BLaER1 treated with 17β-estradiol and CSF1 and Interleukin-3, amounts not matched to agents 10 nM and 100 nM (cell line): ENCODE measurements at regions not wholly inside any gene's neighbourhood (a gene's known extent, or its start where the extent isn't known, plus 50 kb on each side); places are given as distances from the start of the nearest gene placed in this dataset.
A peak's percentile ranks its signal among the peaks of the same experiment; 100 is the strongest.

ENCODE experiments used
- H3K27ac ChIP-seq, 11 experiments: shearing (Covaris generic); formaldehyde crosslinking; 2 replicates each; pipeline ENCODE4 v1.8.1; 2022
- H3K27me3 ChIP-seq, 11 experiments: shearing (Covaris generic); formaldehyde crosslinking; 2 replicates each; pipeline ENCODE4 v1.8.1; 2022
- H3K36me3 ChIP-seq, 11 experiments: shearing (Covaris generic); formaldehyde crosslinking; 2 replicates each; pipeline ENCODE4 v1.8.1; 2022
- H3K4me1 ChIP-seq, 10 experiments: shearing (Covaris generic); formaldehyde crosslinking; 2 replicates each; pipeline ENCODE4 v1.8.1; 2022
- H3K4me2 ChIP-seq, 11 experiments: shearing (Covaris generic); formaldehyde crosslinking; 2 replicates each; pipeline ENCODE4 v1.8.1; 2022
- H3K4me3 ChIP-seq, 10 experiments: shearing (Covaris generic); formaldehyde crosslinking; 2 replicates each; pipeline ENCODE4 v1.8.1; 2022
- H3K9ac ChIP-seq, 11 experiments: shearing (Covaris generic); formaldehyde crosslinking; 2 replicates each; pipeline ENCODE4 v1.8.1; 2022
- H3K9me3 ChIP-seq, 11 experiments: shearing (Covaris generic); formaldehyde crosslinking; replicated peaks in 1 of 11; 2 replicates each; pipeline ENCODE4 v1.8.1; 2022
- H4K20me1 ChIP-seq, 11 experiments: shearing (Covaris generic); formaldehyde crosslinking; 2 replicates each; pipeline ENCODE4 v1.8.1; 2022
- Cebpa-rat ChIP-seq, 11 experiments: shearing (Covaris generic); IDR thresholded peaks; 2 replicates each; pipeline ENCODE4 v1.8.1; 2022

DNA sequence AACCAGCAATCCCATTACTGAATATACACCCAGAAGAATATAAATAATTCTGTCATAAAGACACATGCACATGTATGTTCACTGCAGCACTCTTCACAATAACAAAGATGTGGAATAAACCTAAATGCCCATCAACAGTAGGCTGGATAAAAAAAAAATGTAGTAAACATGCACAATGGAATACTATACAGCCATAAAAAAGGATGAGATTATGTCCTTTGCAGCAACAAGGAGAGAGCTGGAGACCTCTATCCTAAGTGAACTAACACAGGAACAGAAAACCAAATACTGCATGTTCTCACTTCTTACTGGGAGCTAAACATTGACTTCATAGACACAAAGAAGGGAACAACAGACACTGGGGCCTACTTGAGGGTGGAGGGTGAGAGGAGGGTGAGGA, 2067.7 kb downstream of the ARAP2 start:
- H3K9me3 ChIP-seq, result peaks cover 0 to 7% (median 3%) of the 10 kb centered on the region in 11 experiments; a peak in 5 of 22 replicates
- TF ChIP-seq Cebpa-rat (IDR thresholded peaks at IDR 0.05), result no peak
- no peaks in the 10 kb centered on the region for H4K20me1 ChIP-seq
- H3K9ac ChIP-seq, result no peak overlapping the region
- no peak overlapping the region for H3K4me2 ChIP-seq
- no peaks in the 10 kb centered on the region for H3K36me3 ChIP-seq
- no peak overlapping the region for H3K27ac ChIP-seq
- H3K27me3 ChIP-seq, result no peaks in the 10 kb centered on the region
- H3K4me1 ChIP-seq, result peaks cover 0 to 20% (median 7%) of the 10 kb centered on the region in 10 experiments; a peak in 12 of 20 replicates
- no peak overlapping the region for H3K4me3 ChIP-seq

DNA sequence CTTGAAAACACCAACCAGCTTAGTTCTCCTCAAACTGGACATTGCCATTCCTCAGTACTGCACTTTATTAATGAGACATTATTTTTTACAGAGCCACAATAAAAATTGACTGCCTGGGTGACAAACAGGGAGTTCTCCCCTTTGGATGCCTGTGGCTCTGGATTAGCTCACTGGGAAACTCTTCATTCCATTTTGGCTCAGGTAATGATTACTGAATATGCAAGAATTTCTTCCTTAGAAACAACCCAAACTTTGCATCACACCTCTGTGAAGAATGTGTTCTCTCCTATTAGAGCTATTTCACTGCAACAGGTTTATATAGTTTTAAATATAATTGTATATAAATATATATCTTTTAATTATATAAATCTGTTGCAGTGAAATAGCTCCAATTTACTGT, 2065.8 kb downstream of the ARAP2 start:
- Histone ChIP-seq H3K27ac (no peak overlapping the region), H3K4me2 (no peak overlapping the region), H3K4me3 (no peak overlapping the region), H3K9me3 (peaks cover 0 to 7% (median 3%) of the 10 kb centered on the region in 11 experiments; a peak in 5 of 22 replicates), H3K27me3 (no peaks in the 10 kb centered on the region), H3K36me3 (no peaks in the 10 kb centered on the region), H3K9ac (no peak overlapping the region), H3K4me1 (peaks cover 0 to 33% (median 11%) of the 10 kb centered on the region in 10 experiments; a peak in 12 of 20 replicates), H4K20me1 (no peaks in the 10 kb centered on the region)
- no peak for TF ChIP-seq Cebpa-rat (IDR thresholded peaks at IDR 0.05)

DNA sequence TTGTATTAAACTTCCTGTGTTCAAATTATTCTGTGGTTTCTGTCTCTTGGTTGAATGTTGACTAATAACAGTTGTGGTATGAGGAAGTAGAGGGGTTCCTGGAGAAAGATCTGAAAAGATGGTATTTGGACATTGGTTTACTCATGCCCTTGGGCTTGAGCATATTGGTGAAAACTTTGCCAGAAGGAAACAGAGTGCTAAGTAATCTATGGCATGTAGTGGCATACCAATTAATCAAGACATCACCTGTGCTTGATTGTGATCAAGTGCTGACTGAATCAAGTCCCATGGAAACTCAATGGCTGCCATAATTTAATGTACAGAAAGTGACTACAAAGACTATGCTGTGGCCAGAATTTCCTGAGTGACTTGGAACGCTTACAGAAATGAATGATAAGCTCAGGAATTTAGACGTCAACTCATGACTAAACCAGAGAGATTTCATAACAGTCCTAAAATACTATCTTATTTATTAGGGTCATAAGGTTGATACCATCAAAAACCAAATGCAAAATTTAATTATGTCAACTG, 2062.9 kb downstream of the ARAP2 start:
- Histone ChIP-seq H3K4me3 (no peak overlapping the region), H3K4me1 (peaks cover 0 to 33% (median 11%) of the 10 kb centered on the region in 10 experiments; a peak in 12 of 20 replicates), H3K9ac (no peak overlapping the region; a peak in 1 of 22 replicates), H3K4me2 (peak overlapping the region in 5 of 11 experiments; percentile 41 to 80 (median 51); a peak in 9 of 22 replicates), H3K36me3 (no peaks in the 10 kb centered on the region), H3K27ac (peak overlapping the region in 3 of 11 experiments; percentile 54 to 64 (median 57); a peak in 7 of 22 replicates), H3K9me3 (peaks cover 0 to 6% (median 3%) of the 10 kb centered on the region in 11 experiments; a peak in 5 of 22 replicates), H3K27me3 (no peaks in the 10 kb centered on the region), H4K20me1 (no peaks in the 10 kb centered on the region)
- TF ChIP-seq Cebpa-rat (IDR thresholded peaks at IDR 0.05), result no peak

GRCh38 chr4:34181891-34182290, 2062.4 kb downstream of the ARAP2 start:
- Histone ChIP-seq H3K4me3 (no peak overlapping the region), H3K27me3 (no peaks in the 10 kb centered on the region), H3K4me1 (peaks cover 0 to 33% (median 11%) of the 10 kb centered on the region in 10 experiments; a peak in 12 of 20 replicates), H3K9ac (no peak overlapping the region; a peak in 1 of 22 replicates), H4K20me1 (no peaks in the 10 kb centered on the region), H3K9me3 (peaks cover 0 to under 1% (median 0%) of the 10 kb centered on the region in 11 experiments; a peak in 3 of 22 replicates), H3K27ac (peak overlapping the region in 3 of 11 experiments; percentile 54 to 64 (median 57); a peak in 7 of 22 replicates), H3K36me3 (no peaks in the 10 kb centered on the region), H3K4me2 (peak overlapping the region in 4 of 11 experiments; percentile 46 to 80 (median 54); a peak in 8 of 22 replicates)
- peak in 1 of 11 experiments; percentile 12; a peak in 1 of 22 replicates for TF ChIP-seq Cebpa-rat (IDR thresholded peaks at IDR 0.05)

DNA sequence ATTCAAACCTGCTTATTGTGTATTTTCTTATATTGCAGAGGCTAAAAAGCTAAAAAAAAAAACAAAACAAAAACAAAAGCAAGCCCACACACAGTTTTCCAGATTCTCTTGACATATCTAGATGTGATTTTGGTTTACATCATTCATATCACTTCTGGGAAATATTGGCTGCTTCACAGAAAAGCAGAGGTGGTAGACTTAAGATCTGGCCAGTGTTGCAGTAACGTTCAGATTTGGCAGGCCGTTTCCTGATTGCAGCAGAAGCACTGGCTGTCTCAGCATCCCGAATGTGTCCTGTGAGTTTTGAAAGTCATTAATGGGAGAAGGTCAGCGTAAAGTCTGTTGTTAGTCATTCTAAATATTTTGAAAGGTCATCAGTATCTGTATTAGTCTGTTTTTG, 2062.0 kb downstream of the ARAP2 start:
- H4K20me1 ChIP-seq, result no peaks in the 10 kb centered on the region
- peak overlapping the region in 4 of 11 experiments; percentile 46 to 80 (median 54); a peak in 7 of 22 replicates for H3K4me2 ChIP-seq
- H3K4me1 ChIP-seq, result peaks cover 0 to 33% (median 11%) of the 10 kb centered on the region in 10 experiments; a peak in 12 of 20 replicates
- TF ChIP-seq Cebpa-rat (IDR thresholded peaks at IDR 0.05), result no peak
- H3K9me3 ChIP-seq, result no peaks in the 10 kb centered on the region; a peak in 1 of 22 replicates
- no peaks in the 10 kb centered on the region for H3K36me3 ChIP-seq
- H3K27me3 ChIP-seq, result no peaks in the 10 kb centered on the region
- H3K4me3 ChIP-seq, result no peak overlapping the region
- no peak overlapping the region; a peak in 1 of 22 replicates for H3K9ac ChIP-seq
- peak overlapping the region in 3 of 11 experiments; percentile 41 to 64 (median 57); a peak in 6 of 22 replicates for H3K27ac ChIP-seq

DNA sequence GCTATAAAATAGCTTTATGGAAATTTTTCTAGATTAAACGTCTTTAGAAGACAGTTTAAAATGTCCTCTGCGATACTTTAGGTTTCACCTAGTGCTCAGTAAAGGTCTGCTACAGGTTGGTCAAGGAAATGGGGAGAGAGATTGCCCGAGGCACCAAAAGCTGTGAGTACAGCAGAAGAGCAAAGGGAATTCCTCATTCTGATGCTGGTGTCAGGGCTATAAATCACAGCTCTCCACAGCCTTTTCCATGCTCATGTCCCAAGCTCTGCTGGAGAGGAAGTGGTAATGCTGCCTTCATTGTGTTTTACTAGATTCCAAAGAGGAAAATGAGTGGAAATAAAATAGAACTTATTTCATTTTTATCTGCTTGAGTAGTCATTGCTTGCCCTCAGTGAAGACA, 2060.4 kb downstream of the ARAP2 start:
- Histone ChIP-seq H3K9me3 (no peaks in the 10 kb centered on the region; a peak in 1 of 22 replicates), H4K20me1 (no peaks in the 10 kb centered on the region), H3K4me2 (no peak overlapping the region), H3K4me3 (no peak overlapping the region), H3K36me3 (no peaks in the 10 kb centered on the region), H3K9ac (no peak overlapping the region), H3K27ac (no peak overlapping the region), H3K4me1 (peaks cover 0 to 31% (median 11%) of the 10 kb centered on the region in 10 experiments; a peak in 12 of 20 replicates), H3K27me3 (no peaks in the 10 kb centered on the region)
- no peak for TF ChIP-seq Cebpa-rat (IDR thresholded peaks at IDR 0.05)

- Histone ChIP-seq H3K27ac (no peak overlapping the region), H3K36me3 (no peaks in the 10 kb centered on the region), H3K4me1 (peaks cover 0 to 8% (median under 1%) of the 10 kb centered on the region in 10 experiments; a peak in 9 of 20 replicates), H3K9me3 (no peaks in the 10 kb centered on the region; a peak in 1 of 22 replicates), H3K4me3 (no peak overlapping the region), H3K9ac (no peak overlapping the region), H4K20me1 (no peaks in the 10 kb centered on the region), H3K27me3 (no peaks in the 10 kb centered on the region), H3K4me2 (no peak overlapping the region)
- TF ChIP-seq Cebpa-rat (IDR thresholded peaks at IDR 0.05), result no peak
Observed at GRCh38 chr4:34187056-34187455, 2057.3 kb downstream of the ARAP2 start.

GRCh38 chr4:34191443-34191842, 2052.9 kb downstream of the ARAP2 start:
- Histone ChIP-seq H3K36me3 (no peaks in the 10 kb centered on the region), H4K20me1 (no peaks in the 10 kb centered on the region), H3K4me1 (no peaks in the 10 kb centered on the region), H3K9ac (no peak overlapping the region), H3K4me2 (no peak overlapping the region), H3K27me3 (no peaks in the 10 kb centered on the region), H3K4me3 (no peak overlapping the region), H3K9me3 (no peaks in the 10 kb centered on the region), H3K27ac (no peak overlapping the region)
- TF ChIP-seq Cebpa-rat (IDR thresholded peaks at IDR 0.05), result no peak

DNA sequence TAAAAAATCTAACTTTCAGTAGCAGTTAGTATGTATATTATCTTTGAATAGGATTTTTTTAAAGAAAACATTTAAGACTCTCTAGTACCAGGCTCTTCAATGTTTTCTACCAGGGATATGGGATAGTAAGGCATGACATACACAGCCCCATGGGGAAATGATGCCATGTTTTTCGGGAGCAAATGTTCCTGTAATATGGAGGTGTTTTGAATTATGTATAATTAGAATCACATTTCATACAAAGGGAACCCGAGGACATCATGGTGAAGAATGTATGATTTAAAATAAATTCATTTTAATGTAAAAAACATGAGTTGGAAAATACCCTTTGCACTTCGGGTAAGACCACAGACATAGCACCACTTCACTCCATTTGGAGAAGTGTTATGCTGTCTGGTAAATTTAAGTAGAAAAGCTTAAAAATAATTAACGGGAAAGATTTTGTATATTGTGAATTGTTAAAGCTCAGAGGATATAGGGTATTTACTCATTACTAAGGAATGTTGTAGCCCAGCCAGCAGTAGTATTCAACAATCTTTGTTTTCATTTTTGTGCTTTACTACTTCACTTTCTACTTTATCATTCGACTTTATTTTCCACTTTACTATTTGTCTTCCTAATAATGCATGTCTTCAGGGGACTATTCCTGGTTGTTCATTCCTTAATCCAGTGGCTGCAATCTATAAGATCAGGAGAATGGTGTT, 2050.7 kb downstream of the ARAP2 start:
- Histone ChIP-seq H3K9me3 (no peaks in the 10 kb centered on the region), H3K27me3 (no peaks in the 10 kb centered on the region), H3K4me3 (no peak overlapping the region), H4K20me1 (no peaks in the 10 kb centered on the region), H3K36me3 (no peaks in the 10 kb centered on the region), H3K27ac (no peak overlapping the region), H3K4me2 (no peak overlapping the region), H3K4me1 (no peaks in the 10 kb centered on the region), H3K9ac (no peak overlapping the region)
- no peak for TF ChIP-seq Cebpa-rat (IDR thresholded peaks at IDR 0.05)
